ENCODE measurements at regions not wholly inside any gene's neighbourhood (a gene's known extent, or its start where the extent isn't known, plus 50 kb on each side); places are given as distances from the start of the nearest gene placed in this dataset.

- no peak for TF ChIP-seq CTCF (IDR thresholded peaks at IDR 0.05)
- TF ChIP-seq POLR2A (IDR thresholded peaks at IDR 0.05) = no peak
- TF ChIP-seq EP300 (IDR thresholded peaks at IDR 0.05) = no peak
- TF ChIP-seq POLR2AphosphoS5 (IDR thresholded peaks at IDR 0.05) = no peak
These were observed 67.2 kb upstream of the XCR1 start for GRCh38 chr3:46094506-46094905.
